Type B pancreatic cell (in vitro differentiated cells): ENCODE measurements at regions not wholly inside any gene's neighbourhood (a gene's known extent, or its start where the extent isn't known, plus 50 kb on each side); places are given as distances from the start of the nearest gene placed in this dataset.

Experiments used
- DNase-seq: peaks from one replicate; pipeline ENCODE4 v3.0.0; 2021; ENCODE audit warnings: mixed read lengths; ENCODE audit not compliant: unreplicated experiment; ENCODE audit errors: extremely low spot score
- H3K27ac Mint-ChIP-seq: 2 replicates; pipeline ENCODE4 v1.8.0; 2021; ENCODE audit warnings: mild to moderate bottlenecking, mixed read lengths
- H3K27me3 Mint-ChIP-seq: 2 replicates; pipeline ENCODE4 v1.8.0; 2021; ENCODE audit warnings: mixed read lengths
- H3K36me3 Mint-ChIP-seq: 2 replicates; pipeline ENCODE4 v1.8.0; 2021; ENCODE audit warnings: mixed read lengths
- H3K4me1 Mint-ChIP-seq: one replicate; pipeline ENCODE4 v1.8.0; 2021; ENCODE audit warnings: mixed read lengths; ENCODE audit not compliant: unreplicated experiment
- H3K4me3 Mint-ChIP-seq: 2 replicates; pipeline ENCODE4 v1.8.0; 2021; ENCODE audit warnings: mild to moderate bottlenecking, mixed read lengths
- H3K9me3 Mint-ChIP-seq: 2 replicates; pipeline ENCODE4 v1.8.0; 2021; ENCODE audit warnings: mixed read lengths
- CTCF ChIP-seq: fragments of 200-600 bp; sonication (generic); conservative IDR thresholded peaks from 2 replicates; pipeline ENCODE4 v1.5.0; 2021; ENCODE audit warnings: antibody characterized with exemption, mild to moderate bottlenecking

DNA sequence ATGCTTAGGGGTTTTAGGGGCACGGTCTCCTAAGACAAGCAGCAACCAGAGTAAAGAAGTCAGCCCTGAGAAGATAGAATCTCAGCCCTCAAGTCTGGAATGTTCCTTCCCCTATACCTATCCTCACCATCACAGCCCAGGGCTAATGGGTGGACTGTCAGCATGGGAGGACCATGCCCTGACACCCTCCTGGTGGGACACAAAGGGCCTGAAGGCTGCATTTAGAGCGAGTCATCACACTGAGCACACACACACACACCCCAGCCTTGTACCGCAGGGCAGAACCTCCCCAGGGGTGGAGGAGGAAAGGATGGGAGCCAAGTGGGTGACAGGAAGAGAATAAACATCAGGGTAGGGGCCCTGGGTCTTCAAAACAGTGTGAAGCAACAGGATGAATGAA lies 174.8 kb upstream of the SERP2 start:
- peaks cover 10% of the 10 kb centered on the region for H3K4me1 Mint-ChIP-seq

DNA sequence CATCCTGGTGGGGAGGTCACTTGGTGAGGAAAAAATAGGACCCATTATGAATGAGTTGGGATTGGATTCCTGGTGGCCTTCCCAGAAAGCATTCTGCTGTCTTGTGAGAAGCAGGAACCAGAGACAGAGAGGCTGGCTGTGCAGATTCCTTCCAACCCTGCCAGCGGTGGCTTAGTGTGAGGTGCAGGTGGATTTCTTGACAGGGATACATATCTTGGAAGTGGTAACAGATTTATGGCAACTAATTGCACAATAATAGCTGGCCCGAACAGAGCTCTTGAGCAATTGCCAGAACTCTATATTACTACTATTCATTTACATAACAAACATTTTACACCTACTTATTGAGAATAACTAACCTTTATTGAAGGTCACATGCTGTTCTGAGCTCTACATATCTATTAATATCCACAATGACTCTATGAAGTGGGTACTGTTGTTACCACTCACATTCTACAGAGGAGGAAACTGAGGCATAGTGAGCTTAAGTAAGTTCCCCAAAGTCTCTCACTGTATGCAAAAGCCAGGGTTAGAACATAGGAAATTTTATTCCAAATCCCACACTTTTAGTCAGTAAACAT lies 173.9 kb upstream of the SERP2 start:
- H3K27me3 Mint-ChIP-seq, result peaks cover 9% of the 10 kb centered on the region
- no peaks in the 10 kb centered on the region for H3K36me3 Mint-ChIP-seq
- no peak overlapping the region for H3K27ac Mint-ChIP-seq
- H3K4me1 Mint-ChIP-seq, result peaks cover 10% of the 10 kb centered on the region
- no peak for DNase-seq
- TF ChIP-seq CTCF, result no peak
- no peak overlapping the region for H3K4me3 Mint-ChIP-seq
- H3K9me3 Mint-ChIP-seq, result no peaks in the 10 kb centered on the region

More for the DNA sequence above, 174.8 kb upstream of the SERP2 start:
- H3K4me3 Mint-ChIP-seq, result no peak overlapping the region
- H3K9me3 Mint-ChIP-seq, result no peaks in the 10 kb centered on the region
- no peaks in the 10 kb centered on the region for H3K36me3 Mint-ChIP-seq
- DNase-seq, result no peak
- H3K27ac Mint-ChIP-seq, result no peak overlapping the region
- no peak for TF ChIP-seq CTCF
- H3K27me3 Mint-ChIP-seq, result peaks cover 9% of the 10 kb centered on the region

DNA sequence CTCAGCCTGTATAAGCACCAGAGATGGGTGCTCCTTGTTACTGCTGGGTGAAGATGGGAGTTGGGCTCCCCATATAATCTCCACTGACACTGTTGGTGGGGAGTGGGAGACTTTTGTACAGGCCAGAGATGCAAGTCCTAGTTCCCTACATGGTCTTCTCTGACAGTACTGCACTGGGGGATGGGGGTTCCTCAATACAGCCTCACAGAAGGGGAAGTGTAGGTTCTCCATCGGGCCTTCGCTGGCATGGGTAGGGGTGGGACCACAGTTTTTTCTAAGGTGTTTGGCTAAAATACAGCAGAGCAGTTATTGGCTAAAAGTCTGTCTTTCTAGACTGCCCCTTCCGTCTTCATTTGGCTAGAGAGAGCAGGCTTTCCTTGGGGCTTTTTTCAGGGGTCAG lies 167.2 kb upstream of the SERP2 start:
- H3K9me3 Mint-ChIP-seq, result peaks cover 9% of the 10 kb centered on the region
- H3K4me3 Mint-ChIP-seq, result no peak overlapping the region
- TF ChIP-seq CTCF, result no peak
- H3K27ac Mint-ChIP-seq, result no peak overlapping the region
- no peaks in the 10 kb centered on the region for H3K36me3 Mint-ChIP-seq
- H3K27me3 Mint-ChIP-seq, result peaks cover 4% of the 10 kb centered on the region
- DNase-seq, result no peak
- H3K4me1 Mint-ChIP-seq, result no peaks in the 10 kb centered on the region

DNA sequence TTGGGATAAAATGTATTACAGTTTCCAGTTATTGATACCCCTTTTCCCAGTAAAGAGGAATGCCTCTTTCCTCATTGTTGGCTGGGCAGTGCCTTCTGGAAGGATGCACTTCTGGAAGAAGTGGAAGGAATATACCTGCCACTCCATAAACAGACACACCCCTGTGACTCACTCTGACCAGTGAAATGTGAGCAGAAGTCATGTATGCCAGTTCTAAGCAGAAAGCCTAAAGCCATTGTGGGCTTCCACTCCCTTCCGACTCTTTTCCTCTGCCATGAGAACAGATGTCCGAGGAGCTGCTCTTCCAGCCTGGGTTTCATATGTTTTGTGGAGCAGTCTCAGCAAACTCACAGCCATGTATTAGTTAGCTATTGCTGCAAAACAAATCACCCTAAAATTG lies 166.1 kb upstream of the SERP2 start:
- no peaks in the 10 kb centered on the region for H3K36me3 Mint-ChIP-seq
- DNase-seq, result no peak
- H3K27me3 Mint-ChIP-seq, result peaks cover 4% of the 10 kb centered on the region
- H3K4me3 Mint-ChIP-seq, result no peak overlapping the region
- H3K4me1 Mint-ChIP-seq, result no peaks in the 10 kb centered on the region
- TF ChIP-seq CTCF, result no peak
- H3K27ac Mint-ChIP-seq, result no peak overlapping the region
- H3K9me3 Mint-ChIP-seq, result peaks cover 9% of the 10 kb centered on the region

GRCh38 chr13:44210525-44210924 lies 163.1 kb upstream of the SERP2 start:
- no peak for TF ChIP-seq CTCF
- Mint-ChIP-seq H3K36me3 (no peaks in the 10 kb centered on the region), H3K27me3 (peaks cover 10% of the 10 kb centered on the region), H3K4me3 (no peak overlapping the region), H3K27ac (no peak overlapping the region), H3K4me1 (peaks cover 4% of the 10 kb centered on the region), H3K9me3 (peaks cover 8% of the 10 kb centered on the region)
- no peak for DNase-seq

- Mint-ChIP-seq H3K4me1 (peaks cover 4% of the 10 kb centered on the region), H3K9me3 (peaks cover 4% of the 10 kb centered on the region), H3K4me3 (no peak overlapping the region), H3K27ac (no peak overlapping the region), H3K36me3 (no peaks in the 10 kb centered on the region), H3K27me3 (peaks cover 10% of the 10 kb centered on the region)
- DNase-seq, result no peak
- TF ChIP-seq CTCF, result no peak
Observed at GRCh38 chr13:44211286-44211685, 162.3 kb upstream of the SERP2 start.
